Activated naive CD8-positive, alpha-beta T cell treated with anti-CD3 and anti-CD28 coated beads, Interleukin-2, amount 10 ng/mL, durations not matched to agents 7 days and 5 days (primary cell): ENCODE measurements at regions not wholly inside any gene's neighbourhood (a gene's known extent, or its start where the extent isn't known, plus 50 kb on each side); places are given as distances from the start of the nearest gene placed in this dataset.

Source experiments
- ATAC-seq: fragments of 150-1000 bp; cut with Tn5 transposase; one replicate; pipeline ENCODE4 v1.10.0; 2021; ENCODE audit warnings: low read depth, moderate library complexity
- POLR2A ChIA-PET: fragments of 350-600 bp; sonication (Branson Sonifier 250); formaldehyde crosslinking; loops from one replicate; lab custom pipeline; 2021; ENCODE audit warnings: antibody characterized with exemption; lab: Charles Lee
- DNase-seq: peaks from one replicate; pipeline ENCODE4 v3.0.0; 2021
- H3K27ac Mint-ChIP-seq: one replicate; pipeline ENCODE4 v1.8.0; 2022; ENCODE audit warnings: mild to moderate bottlenecking, mixed read lengths
- H3K27me3 Mint-ChIP-seq: one replicate; pipeline ENCODE4 v1.8.0; 2022; ENCODE audit warnings: mild to moderate bottlenecking, moderate library complexity, mixed read lengths
- H3K36me3 Mint-ChIP-seq: one replicate; pipeline ENCODE4 v1.8.0; 2021; ENCODE audit warnings: mild to moderate bottlenecking, mixed read lengths
- H3K4me1 Mint-ChIP-seq: one replicate; pipeline ENCODE4 v1.8.0; 2021; ENCODE audit warnings: mixed read lengths
- H3K4me3 Mint-ChIP-seq: one replicate; pipeline ENCODE4 v1.8.0; 2022; ENCODE audit warnings: mild to moderate bottlenecking, moderate library complexity, mixed read lengths
- H3K9me3 Mint-ChIP-seq: one replicate; pipeline ENCODE4 v1.8.0; 2021; ENCODE audit warnings: mixed read lengths

DNA sequence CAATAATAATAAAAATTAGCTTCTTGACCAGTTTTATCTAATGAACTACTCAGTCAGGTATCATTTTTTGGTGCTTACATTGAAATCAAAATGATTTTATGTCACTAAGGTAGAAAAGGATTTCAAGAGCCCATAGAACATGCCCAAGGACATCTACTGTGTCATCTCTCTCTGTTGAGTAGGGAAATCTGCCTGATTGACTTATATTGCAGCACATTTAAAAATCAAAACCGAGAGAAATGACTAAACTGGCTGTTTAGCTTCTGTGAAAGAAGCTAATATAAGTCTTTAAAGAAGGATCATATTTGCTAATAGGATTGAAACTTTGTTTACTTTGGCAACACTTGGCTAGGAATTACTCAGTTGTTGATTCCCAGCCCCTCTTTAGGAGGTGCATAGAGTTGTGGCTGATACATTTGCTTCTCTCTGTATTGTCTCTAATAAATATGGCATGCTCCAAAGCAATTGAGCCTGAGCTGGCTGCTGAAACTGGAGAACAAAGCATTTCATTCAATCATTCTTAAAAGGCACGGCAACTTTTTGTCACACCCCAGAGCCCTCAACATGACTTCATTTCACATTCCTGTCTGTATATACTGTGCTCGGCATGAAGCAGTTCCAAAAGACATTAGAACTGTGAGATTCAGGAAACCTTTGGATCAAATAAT, 1096.9 kb upstream of the POT1 start:
- Mint-ChIP-seq H3K27ac (no peak overlapping the region), H3K9me3 (no peaks in the 10 kb centered on the region)
- POLR2A ChIA-PET: no interaction called here

DNA sequence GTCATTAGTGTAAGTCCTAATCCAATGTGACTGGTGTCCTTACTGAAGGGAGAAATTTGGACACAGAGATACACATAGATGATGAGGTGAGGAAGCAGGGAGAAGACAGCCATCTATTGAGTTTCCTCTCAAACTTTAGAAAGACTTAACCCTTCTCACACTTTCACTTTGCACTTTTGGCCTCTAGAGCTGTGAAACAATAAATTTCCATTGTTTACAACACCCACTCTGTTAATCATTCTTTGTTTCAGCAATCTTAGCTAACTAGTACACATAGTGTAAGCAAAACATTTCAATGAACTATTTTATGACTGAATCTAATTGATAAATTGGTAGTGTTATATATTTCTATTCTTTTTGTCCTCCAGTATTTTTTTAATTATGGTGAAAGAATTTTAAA, 1092.8 kb upstream of the POT1 start:
- DNase-seq (no peak), ATAC-seq (no peak)
- POLR2A ChIA-PET: no interaction called here
- Mint-ChIP-seq H3K27me3 (no peaks in the 10 kb centered on the region), H3K27ac (no peak overlapping the region), H3K9me3 (no peaks in the 10 kb centered on the region), H3K36me3 (no peaks in the 10 kb centered on the region), H3K4me3 (no peak overlapping the region), H3K4me1 (no peaks in the 10 kb centered on the region)

More for the DNA sequence above, 1096.9 kb upstream of the POT1 start:
- DNase-seq (no peak), ATAC-seq (no peak)
- Mint-ChIP-seq H3K36me3 (no peaks in the 10 kb centered on the region), H3K4me1 (no peaks in the 10 kb centered on the region), H3K27me3 (no peaks in the 10 kb centered on the region), H3K4me3 (no peak overlapping the region)

DNA sequence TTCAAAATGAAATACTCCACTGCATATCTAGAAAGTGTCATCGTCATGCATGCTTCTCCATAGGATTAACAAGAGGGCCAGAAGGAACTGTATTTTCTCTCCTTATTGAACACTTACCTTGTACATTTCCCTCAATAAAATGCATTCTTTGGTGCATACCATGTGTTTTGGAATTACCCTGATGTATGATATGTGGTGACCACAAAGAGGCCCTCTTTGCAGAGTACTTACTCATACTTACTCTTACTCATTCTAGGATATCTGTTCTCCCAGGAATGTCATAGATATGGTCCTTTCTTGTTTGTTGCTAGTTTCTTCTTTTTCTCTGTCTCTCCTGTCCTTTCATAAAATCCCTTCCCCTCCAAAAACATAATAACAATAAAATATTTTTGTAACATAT, 1087.1 kb upstream of the POT1 start:
- POLR2A ChIA-PET: no interaction called here
- Mint-ChIP-seq H3K36me3 (no peaks in the 10 kb centered on the region), H3K9me3 (peaks cover 1% of the 10 kb centered on the region), H3K4me1 (no peaks in the 10 kb centered on the region), H3K27me3 (no peaks in the 10 kb centered on the region), H3K27ac (no peak overlapping the region), H3K4me3 (no peak overlapping the region)
- DNase-seq: no peak
- ATAC-seq: no peak

DNA sequence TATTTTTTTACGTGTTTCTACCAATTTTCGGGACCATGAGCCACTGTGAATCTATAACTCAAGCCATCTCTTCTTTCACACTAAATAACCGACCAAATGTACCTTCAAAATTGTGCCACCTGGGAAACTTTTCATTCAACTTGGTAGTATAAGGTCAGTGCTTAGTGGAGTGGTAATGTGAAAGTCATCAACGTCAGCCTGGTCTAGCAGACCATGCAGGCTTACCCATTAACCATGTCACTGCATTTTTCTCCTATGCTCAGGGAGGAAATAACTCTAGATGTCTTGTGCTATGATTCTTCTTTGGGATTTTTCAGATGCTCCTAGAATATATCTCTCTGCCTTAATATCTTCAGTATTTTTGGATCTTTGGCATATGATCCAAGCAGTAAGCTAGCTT, 1075.4 kb upstream of the POT1 start:
- H3K4me1 Mint-ChIP-seq: no peaks in the 10 kb centered on the region
- no peaks in the 10 kb centered on the region for H3K36me3 Mint-ChIP-seq
- POLR2A ChIA-PET: no interaction called here
- ATAC-seq (no peak), DNase-seq (no peak)
- no peaks in the 10 kb centered on the region for H3K27me3 Mint-ChIP-seq
- no peak overlapping the region for H3K4me3 Mint-ChIP-seq
- no peak overlapping the region for H3K27ac Mint-ChIP-seq
- peaks cover 2% of the 10 kb centered on the region for H3K9me3 Mint-ChIP-seq

DNA sequence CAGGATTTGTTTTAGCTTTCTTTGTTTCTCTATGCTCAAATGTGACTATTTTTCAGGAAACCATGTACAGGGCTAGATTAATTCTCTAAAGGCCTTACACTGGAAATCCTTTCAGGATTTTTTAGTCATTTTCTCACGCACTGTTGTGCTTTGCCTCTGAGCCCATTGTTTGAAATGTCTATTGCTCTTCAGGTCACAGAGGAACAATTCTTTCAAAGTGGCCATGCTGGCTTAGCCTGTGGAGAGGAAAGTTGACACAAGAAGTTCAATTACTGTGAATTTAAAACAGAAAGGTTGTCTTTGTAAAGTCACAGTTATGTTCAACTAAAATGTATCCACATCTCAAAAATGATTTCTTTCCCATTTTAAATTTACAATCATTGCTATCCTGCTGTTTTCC, 1071.7 kb upstream of the POT1 start:
- Mint-ChIP-seq H3K4me3 (no peak overlapping the region), H3K36me3 (no peaks in the 10 kb centered on the region), H3K27me3 (no peaks in the 10 kb centered on the region), H3K4me1 (no peaks in the 10 kb centered on the region), H3K9me3 (no peaks in the 10 kb centered on the region), H3K27ac (no peak overlapping the region)
- ATAC-seq (no peak), DNase-seq (no peak)
- POLR2A ChIA-PET: no interaction called here

DNA sequence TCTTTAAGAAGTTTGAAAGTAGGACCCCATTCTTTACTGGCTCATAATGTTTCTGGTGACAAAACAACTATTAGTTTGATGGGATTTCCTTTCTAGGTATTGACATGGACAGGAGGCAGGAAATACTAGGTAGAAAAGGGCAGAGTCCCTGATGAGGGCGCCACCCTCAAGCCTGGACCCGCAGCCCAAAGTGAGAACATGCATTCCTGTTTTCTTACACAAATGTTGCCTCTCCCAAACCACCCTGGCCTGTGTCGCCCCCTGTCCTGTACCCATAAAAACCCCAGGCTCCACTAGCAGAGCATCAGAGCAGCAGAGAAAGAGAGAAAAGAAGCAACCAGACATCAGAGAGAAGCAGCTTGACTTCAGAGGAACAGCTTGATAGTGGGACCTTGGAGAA, 1055.2 kb upstream of the POT1 start:
- no peak overlapping the region for H3K4me3 Mint-ChIP-seq

GRCh38 chr7:125971656-125972055, 1042.0 kb upstream of the POT1 start:
- POLR2A ChIA-PET: no interaction called here
- no peaks in the 10 kb centered on the region for H3K36me3 Mint-ChIP-seq
- no peak overlapping the region for H3K27ac Mint-ChIP-seq
- DNase-seq: no peak
- no peak for ATAC-seq
- no peaks in the 10 kb centered on the region for H3K27me3 Mint-ChIP-seq
- H3K4me1 Mint-ChIP-seq: no peaks in the 10 kb centered on the region
- H3K9me3 Mint-ChIP-seq: no peaks in the 10 kb centered on the region
- H3K4me3 Mint-ChIP-seq: no peak overlapping the region

More for the DNA sequence above, 1055.2 kb upstream of the POT1 start:
- no peak for ATAC-seq
- no peaks in the 10 kb centered on the region for H3K27me3 Mint-ChIP-seq
- POLR2A ChIA-PET: no interaction called here
- no peaks in the 10 kb centered on the region for H3K36me3 Mint-ChIP-seq
- peaks cover 7% of the 10 kb centered on the region for H3K9me3 Mint-ChIP-seq
- DNase-seq: no peak
- no peaks in the 10 kb centered on the region for H3K4me1 Mint-ChIP-seq
- no peak overlapping the region for H3K27ac Mint-ChIP-seq

GRCh38 chr7:125966278-125967048, 1036.8 kb upstream of the POT1 start:
- DNase-seq (no peak), ATAC-seq (no peak)
- Mint-ChIP-seq H3K27me3 (no peaks in the 10 kb centered on the region), H3K36me3 (no peaks in the 10 kb centered on the region), H3K27ac (no peak overlapping the region), H3K9me3 (peaks cover 2% of the 10 kb centered on the region), H3K4me3 (no peak overlapping the region), H3K4me1 (no peaks in the 10 kb centered on the region)
- POLR2A ChIA-PET: no interaction called here

DNA sequence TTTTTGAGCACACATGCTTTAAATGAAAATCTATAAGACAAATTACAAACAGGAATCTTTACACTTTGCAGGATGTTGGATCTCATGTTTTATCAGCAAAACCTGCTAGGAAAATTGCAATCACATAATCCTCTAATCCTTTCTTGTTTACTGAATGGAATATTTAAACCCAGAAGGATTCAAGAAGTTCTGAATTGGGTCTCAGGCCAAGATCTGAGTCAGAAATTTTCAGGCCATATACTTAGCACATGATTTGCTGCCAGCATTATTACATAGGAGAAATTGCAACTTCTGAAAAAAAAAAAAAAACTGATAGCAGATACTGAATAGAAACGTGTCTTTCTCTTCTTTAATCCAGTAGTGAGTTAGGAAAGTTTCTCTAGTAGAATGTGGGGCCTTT, 1005.3 kb upstream of the POT1 start:
- Mint-ChIP-seq H3K4me3 (no peak overlapping the region), H3K36me3 (no peaks in the 10 kb centered on the region), H3K27ac (no peak overlapping the region), H3K27me3 (no peaks in the 10 kb centered on the region), H3K4me1 (no peaks in the 10 kb centered on the region), H3K9me3 (peaks cover 2% of the 10 kb centered on the region)
- no peak for DNase-seq
- POLR2A ChIA-PET: no interaction called here
- no peak for ATAC-seq

GRCh38 chr7:125934539-125934938, 1004.9 kb upstream of the POT1 start:
- H3K9me3 Mint-ChIP-seq: peaks cover 2% of the 10 kb centered on the region
- no peak for ATAC-seq
- H3K4me3 Mint-ChIP-seq: no peak overlapping the region
- H3K4me1 Mint-ChIP-seq: no peaks in the 10 kb centered on the region
- POLR2A ChIA-PET: no interaction called here
- no peaks in the 10 kb centered on the region for H3K27me3 Mint-ChIP-seq
- no peak overlapping the region for H3K27ac Mint-ChIP-seq
- DNase-seq: no peak
- no peaks in the 10 kb centered on the region for H3K36me3 Mint-ChIP-seq

DNA sequence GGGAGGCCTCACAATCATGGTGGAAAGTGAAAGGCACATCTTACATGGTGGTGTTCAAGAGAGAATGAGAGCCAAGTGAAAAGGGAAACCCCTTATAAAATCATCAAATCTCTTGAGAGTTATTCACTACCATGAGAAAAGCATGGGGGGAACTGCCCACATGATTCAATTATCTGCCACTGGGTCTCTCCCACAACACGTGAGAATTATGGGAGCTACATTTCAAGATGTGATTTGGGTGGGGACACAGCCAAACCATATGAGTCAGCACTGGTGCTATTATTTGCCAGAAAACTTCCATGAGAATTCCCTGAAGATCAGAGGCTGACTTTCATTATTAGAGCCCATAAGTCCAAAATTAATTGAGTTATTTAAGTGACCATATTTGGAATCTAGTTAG, 1001.2 kb upstream of the POT1 start:
- no peak overlapping the region for H3K4me3 Mint-ChIP-seq

DNA sequence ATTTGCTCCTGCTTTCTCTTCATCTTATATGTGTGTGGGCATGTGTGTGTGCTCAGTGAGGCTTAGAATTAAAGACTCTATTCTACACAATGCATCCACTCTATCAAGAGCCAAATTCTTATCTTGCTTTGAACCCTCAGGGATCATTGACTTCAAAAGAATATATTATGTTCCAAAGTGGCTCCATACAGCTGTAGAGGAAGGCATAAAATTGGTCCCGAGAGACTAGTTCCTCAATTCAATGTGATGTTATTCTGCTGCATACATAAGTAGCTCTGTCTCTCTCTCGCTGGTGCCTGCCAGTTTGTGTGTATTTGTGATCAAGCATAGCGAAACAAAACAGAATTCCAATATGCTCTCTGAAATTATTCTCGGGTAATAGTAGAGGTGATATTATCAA, 997.9 kb upstream of the POT1 start:
- DNase-seq (no peak), ATAC-seq (no peak)
- Mint-ChIP-seq H3K4me1 (no peaks in the 10 kb centered on the region), H3K36me3 (no peaks in the 10 kb centered on the region), H3K27ac (no peak overlapping the region), H3K9me3 (peaks cover 1% of the 10 kb centered on the region), H3K27me3 (no peaks in the 10 kb centered on the region), H3K4me3 (no peak overlapping the region)
- POLR2A ChIA-PET: no interaction called here

More for the DNA sequence above, 1001.2 kb upstream of the POT1 start:
- no peak overlapping the region for H3K27ac Mint-ChIP-seq
- ATAC-seq (no peak), DNase-seq (no peak)
- peaks cover 1% of the 10 kb centered on the region for H3K9me3 Mint-ChIP-seq
- no peaks in the 10 kb centered on the region for H3K27me3 Mint-ChIP-seq
- POLR2A ChIA-PET: no interaction called here
- H3K4me1 Mint-ChIP-seq: no peaks in the 10 kb centered on the region
- no peaks in the 10 kb centered on the region for H3K36me3 Mint-ChIP-seq

- H3K9me3 Mint-ChIP-seq: peaks cover 1% of the 10 kb centered on the region
These were observed 997.0 kb upstream of the POT1 start for GRCh38 chr7:125926621-125927020.

DNA sequence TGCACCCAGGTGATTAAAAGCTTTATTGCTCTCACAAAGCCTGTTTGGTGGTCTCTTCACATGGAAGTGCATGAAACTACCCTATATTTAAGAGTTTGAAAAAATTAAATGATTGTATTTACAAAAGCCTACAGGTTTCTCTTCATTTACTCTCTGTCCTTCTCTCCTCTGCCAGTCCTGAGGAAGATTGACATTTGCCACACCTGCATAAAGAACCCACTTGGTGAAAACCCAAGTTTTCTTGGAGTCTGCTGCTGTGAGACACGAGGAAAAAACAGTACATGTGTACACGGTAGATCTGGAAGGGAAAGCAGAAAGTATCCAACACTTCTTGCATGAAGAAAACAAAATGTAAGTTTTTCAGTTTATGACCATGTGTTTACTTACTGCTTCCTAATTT, 994.4 kb upstream of the POT1 start:
- no peaks in the 10 kb centered on the region for H3K36me3 Mint-ChIP-seq
- no peak for ATAC-seq

More at GRCh38 chr7:125926621-125927020, 997.0 kb upstream of the POT1 start:
- Mint-ChIP-seq H3K36me3 (no peaks in the 10 kb centered on the region), H3K27me3 (no peaks in the 10 kb centered on the region), H3K4me1 (no peaks in the 10 kb centered on the region), H3K4me3 (no peak overlapping the region), H3K27ac (no peak overlapping the region)
- DNase-seq (no peak), ATAC-seq (no peak)
- POLR2A ChIA-PET: no interaction called here

More for the DNA sequence above, 994.4 kb upstream of the POT1 start:
- POLR2A ChIA-PET: no interaction called here
- Mint-ChIP-seq H3K27ac (no peak overlapping the region), H3K4me3 (no peak overlapping the region), H3K27me3 (no peaks in the 10 kb centered on the region), H3K9me3 (no peaks in the 10 kb centered on the region), H3K4me1 (no peaks in the 10 kb centered on the region)
- no peak for DNase-seq
